ENCODE measurements at regions not wholly inside any gene's neighbourhood (a gene's known extent, or its start where the extent isn't known, plus 50 kb on each side); places are given as distances from the start of the nearest gene placed in this dataset.

DNA sequence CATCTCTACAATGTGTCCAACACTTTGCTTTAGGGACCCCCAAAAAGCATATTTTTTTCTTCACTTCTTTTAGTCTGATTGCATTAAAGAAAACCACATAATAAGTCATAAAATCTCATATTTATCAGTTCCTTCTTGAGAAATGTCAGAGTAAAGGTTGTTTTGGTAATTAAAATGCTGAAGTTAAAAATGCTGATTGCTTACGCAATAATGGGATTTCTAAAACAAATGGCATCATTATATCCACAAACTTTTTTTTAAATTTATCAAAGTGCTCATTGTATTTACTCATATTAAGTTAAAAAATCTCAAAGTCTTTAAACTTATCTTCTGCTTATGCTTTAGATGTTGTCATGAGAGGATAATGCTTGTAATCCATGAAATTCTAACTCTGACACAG lies 737.2 kb upstream of the ARGLU1 start:
- ChIA-PET POLR2A (no interaction called here), CTCF (no interaction called here)
- TF ChIP-seq, protein P1, sequence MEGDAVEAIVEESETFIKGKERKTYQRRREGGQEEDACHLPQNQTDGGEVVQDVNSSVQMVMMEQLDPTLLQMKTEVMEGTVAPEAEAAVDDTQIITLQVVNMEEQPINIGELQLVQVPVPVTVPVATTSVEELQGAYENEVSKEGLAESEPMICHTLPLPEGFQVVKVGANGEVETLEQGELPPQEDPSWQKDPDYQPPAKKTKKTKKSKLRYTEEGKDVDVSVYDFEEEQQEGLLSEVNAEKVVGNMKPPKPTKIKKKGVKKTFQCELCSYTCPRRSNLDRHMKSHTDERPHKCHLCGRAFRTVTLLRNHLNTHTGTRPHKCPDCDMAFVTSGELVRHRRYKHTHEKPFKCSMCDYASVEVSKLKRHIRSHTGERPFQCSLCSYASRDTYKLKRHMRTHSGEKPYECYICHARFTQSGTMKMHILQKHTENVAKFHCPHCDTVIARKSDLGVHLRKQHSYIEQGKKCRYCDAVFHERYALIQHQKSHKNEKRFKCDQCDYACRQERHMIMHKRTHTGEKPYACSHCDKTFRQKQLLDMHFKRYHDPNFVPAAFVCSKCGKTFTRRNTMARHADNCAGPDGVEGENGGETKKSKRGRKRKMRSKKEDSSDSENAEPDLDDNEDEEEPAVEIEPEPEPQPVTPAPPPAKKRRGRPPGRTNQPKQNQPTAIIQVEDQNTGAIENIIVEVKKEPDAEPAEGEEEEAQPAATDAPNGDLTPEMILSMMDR (IDR thresholded peaks at IDR 0.05; ENCODE audit: low read depth, low read length) = no peak
- Histone ChIP-seq H3K27me3 (ENCODE audit: control insufficient read depth, insufficient read depth, low read length) (no peaks in the 10 kb centered on the region), H3K4me3 (ENCODE audit: low read depth, low read length) (no peak overlapping the region), H3K9me3 (ENCODE audit: control insufficient read depth, insufficient read depth, low read length) (no peaks in the 10 kb centered on the region), H3K27ac (ENCODE audit: low read depth, low read length) (no peak overlapping the region)
- no peak for DNase-seq (ENCODE audit: low read depth, low spot score)

GRCh38 chr13:107301724-107302374 lies 733.9 kb upstream of the ARGLU1 start:
- Histone ChIP-seq H3K27ac (ENCODE audit: low read depth, low read length) (no peak overlapping the region), H3K4me3 (ENCODE audit: low read depth, low read length) (no peak overlapping the region), H3K9me3 (ENCODE audit: control insufficient read depth, insufficient read depth, low read length) (no peaks in the 10 kb centered on the region), H3K27me3 (ENCODE audit: control insufficient read depth, insufficient read depth, low read length) (no peaks in the 10 kb centered on the region)
- ChIA-PET CTCF (interaction anchor here (0.7 kb wide), 1 partner anchor 14 kb away, joined by 3 read pairs; no protein-coding TSS in a partner anchor), POLR2A (no interaction called here)
- TF ChIP-seq, protein P1 (IDR thresholded peaks at IDR 0.05; ENCODE audit: low read depth, low read length) = 0 out of 2 replicates have a peak, but pooled peaks have one; percentile 5
- no peak for DNase-seq (ENCODE audit: low read depth, low spot score)

DNA sequence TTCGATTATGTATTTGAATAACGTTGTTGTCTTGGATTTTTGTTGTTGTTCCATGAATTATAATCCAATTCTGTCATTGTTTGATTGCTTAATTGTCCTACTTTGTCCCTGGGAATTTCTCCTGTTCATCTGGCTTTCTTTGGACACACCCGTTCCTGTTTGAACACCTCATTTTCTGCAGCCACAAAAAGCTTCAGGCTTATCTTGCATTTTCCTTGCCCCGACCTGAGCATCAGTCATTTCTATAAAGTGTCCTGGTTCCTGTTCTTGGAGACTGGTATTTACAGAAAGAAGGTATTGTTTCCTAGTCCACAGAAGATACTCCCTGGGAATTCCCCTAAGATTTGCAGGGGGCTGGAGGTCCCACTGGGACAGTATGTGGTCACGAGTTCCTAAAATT lies 731.8 kb upstream of the ARGLU1 start:
- POLR2A ChIA-PET = no interaction called here
- CTCF ChIA-PET = no interaction called here
- H3K27ac ChIP-seq (ENCODE audit: low read depth, low read length) = no peak overlapping the region
- TF ChIP-seq, protein P1 (IDR thresholded peaks at IDR 0.05; ENCODE audit: low read depth, low read length) = no peak
- no peaks in the 10 kb centered on the region for H3K9me3 ChIP-seq (ENCODE audit: control insufficient read depth, insufficient read depth, low read length)
- no peak for DNase-seq (ENCODE audit: low read depth, low spot score)
- no peaks in the 10 kb centered on the region for H3K27me3 ChIP-seq (ENCODE audit: control insufficient read depth, insufficient read depth, low read length)
- no peak overlapping the region for H3K4me3 ChIP-seq (ENCODE audit: low read depth, low read length)

- H3K9me3 ChIP-seq (ENCODE audit: control insufficient read depth, insufficient read depth, low read length) = no peaks in the 10 kb centered on the region
- H3K27me3 ChIP-seq (ENCODE audit: control insufficient read depth, insufficient read depth, low read length) = no peaks in the 10 kb centered on the region
- H3K4me3 ChIP-seq (ENCODE audit: low read depth, low read length) = no peak overlapping the region
- no peak for DNase-seq (ENCODE audit: low read depth, low spot score)
- ChIA-PET POLR2A (no interaction called here), CTCF (interaction anchor here (1.0 to 1.4 kb wide), 2 partner anchors 353 to 859 kb away, joined by 3 read pairs; no protein-coding TSS in a partner anchor)
- H3K27ac ChIP-seq (ENCODE audit: low read depth, low read length) = no peak overlapping the region
- TF ChIP-seq, protein P1 (IDR thresholded peaks at IDR 0.05; ENCODE audit: low read depth, low read length) = no peak
These were observed 728.9 kb upstream of the ARGLU1 start for GRCh38 chr13:107296804-107297203.

- no peaks in the 10 kb centered on the region for H3K9me3 ChIP-seq (ENCODE audit: control insufficient read depth, insufficient read depth, low read length)
- POLR2A ChIA-PET = no interaction called here
- TF ChIP-seq, protein P1 (IDR thresholded peaks at IDR 0.05; ENCODE audit: low read depth, low read length) = no peak
- no peak for DNase-seq (ENCODE audit: low read depth, low spot score)
- no peak overlapping the region for H3K27ac ChIP-seq (ENCODE audit: low read depth, low read length)
- CTCF ChIA-PET = interaction anchor here (1.0 kb wide), 1 partner anchor 860 kb away, joined by 3 read pairs; no protein-coding TSS in a partner anchor
- H3K27me3 ChIP-seq (ENCODE audit: control insufficient read depth, insufficient read depth, low read length) = no peaks in the 10 kb centered on the region
- no peak overlapping the region for H3K4me3 ChIP-seq (ENCODE audit: low read depth, low read length)
These were observed 727.6 kb upstream of the ARGLU1 start for GRCh38 chr13:107295416-107296140.
